Panc1 (cell line): ENCODE measurements at regions not wholly inside any gene's neighbourhood (a gene's known extent, or its start where the extent isn't known, plus 50 kb on each side); places are given as distances from the start of the nearest gene placed in this dataset.

Source experiments
- ATAC-seq: fragments of 200-7000 bp; cut with Tn5 transposase; 2 replicates; pipeline ENCODE4 v1.9.1; 2020; ENCODE audit warnings: mild to moderate bottlenecking, moderate library complexity
- BruUV-seq: library from RNA; stranded (reverse); fragments of 400-500 nt; replicated peaks from 2 replicates; lab custom pipeline; 2021; lab: Mats Ljungman, UMichigan
- CTCF ChIA-PET: fragments of 300-600 bp; sonication (Branson Sonifier 250); formaldehyde crosslinking; loops from one replicate; lab custom pipeline; 2022; ENCODE audit warnings: antibody characterized with exemption; lab: Charles Lee
- POLR2A ChIA-PET: fragments of 300-600 bp; sonication (Branson Sonifier 250); formaldehyde crosslinking; loops from one replicate; lab custom pipeline; 2022; ENCODE audit warnings: antibody characterized with exemption; lab: Charles Lee
- DNase-seq: peaks from one replicate; pipeline ENCODE4 v3.0.0-alpha.2; 2010; ENCODE audit warnings: low read depth, low spot score
- H3K27ac ChIP-seq: 2 replicates; pipeline ENCODE4 v1.5.1; 2011; ENCODE audit warnings: mild to moderate bottlenecking, low read length, inconsistent platforms
- H3K27me3 ChIP-seq: fragments of 200-500 bp; sonication (Bioruptor generic); 2 replicates; pipeline ENCODE4 v1.6.0; 2014; ENCODE audit warnings: low read length, inconsistent platforms; ENCODE audit not compliant: control insufficient read depth, insufficient read depth
- H3K36me3 ChIP-seq: fragments of 200-500 bp; sonication (Bioruptor generic); 2 replicates; pipeline ENCODE4 v1.5.1; 2014; ENCODE audit warnings: inconsistent platforms, mild to moderate bottlenecking, low read length, moderate library complexity; ENCODE audit not compliant: control insufficient read depth, insufficient read depth
- H3K4me1 ChIP-seq: 2 replicates; pipeline ENCODE4 v1.5.1; 2011; ENCODE audit warnings: inconsistent platforms, mild to moderate bottlenecking, low read length, moderate library complexity; ENCODE audit not compliant: control insufficient read depth, insufficient read depth
- H3K4me3 ChIP-seq, 2 experiments: 2 replicates each; pipeline ENCODE4 v1.5.1; 2011 to 2012; ENCODE audit warnings: low read depth in 2 of 2, low read length in 2 of 2, mild to moderate bottlenecking in 2 of 2, inconsistent platforms in 1 of 2, moderate library complexity in 1 of 2
- H3K9me3 ChIP-seq: fragments of 200-500 bp; sonication (Bioruptor generic); 2 replicates; pipeline ENCODE4 v1.5.1; 2014; ENCODE audit warnings: low read depth, mild to moderate bottlenecking, inconsistent platforms, low read length, moderate library complexity; ENCODE audit not compliant: control insufficient read depth, insufficient read depth
- POLR2AphosphoS5 ChIP-seq: IDR thresholded peaks from 2 replicates; pipeline ENCODE4 v1.6.1; 2012; ENCODE audit warnings: mild to moderate bottlenecking, low read depth, low read length, moderate library complexity
- SIN3A ChIP-seq: IDR thresholded peaks from 2 replicates; pipeline ENCODE4 v1.6.1; 2012; ENCODE audit warnings: low read depth, mild to moderate bottlenecking, low read length, moderate library complexity, borderline replicate concordance; ENCODE audit not compliant: insufficient read depth
- TCF7L2 ChIP-seq: IDR thresholded peaks from 2 replicates; pipeline ENCODE4 v1.6.1; 2011; ENCODE audit warnings: mild to moderate bottlenecking, low read depth, low read length, inconsistent platforms
- in situ Hi-C: cut with HindIII; loops from 2 replicates; pipeline ENCODE4 v1.10.0; 2016; ENCODE audit warnings: low sequenced_read_pairs, low pct_unique_long_range_greater_than_20kb
- intact Hi-C: fragments of 100-400 bp; cut with micrococcal nuclease; formaldehyde crosslinking; loops from one replicate; pipeline ENCODE4 v1.10.0; 2022; ENCODE audit not compliant: unreplicated experiment
- TF ChIP-seq, protein P1 (sequence below): fragments of 450-650 bp; IDR thresholded peaks from 2 replicates; pipeline ENCODE4 v1.5.1; 2017; ENCODE audit warnings: mild to moderate bottlenecking
- TF ChIP-seq, protein P2 (sequence below), 2 experiments: IDR thresholded peaks; 2 replicates each; pipeline ENCODE4 v1.6.1; 2011 to 2012; ENCODE audit warnings: low read depth in 2 of 2, control low read depth in 1 of 2, low read length in 1 of 2, mild to moderate bottlenecking in 1 of 2, moderate library complexity in 1 of 2; ENCODE audit not compliant: insufficient read depth in 1 of 2

DNA sequence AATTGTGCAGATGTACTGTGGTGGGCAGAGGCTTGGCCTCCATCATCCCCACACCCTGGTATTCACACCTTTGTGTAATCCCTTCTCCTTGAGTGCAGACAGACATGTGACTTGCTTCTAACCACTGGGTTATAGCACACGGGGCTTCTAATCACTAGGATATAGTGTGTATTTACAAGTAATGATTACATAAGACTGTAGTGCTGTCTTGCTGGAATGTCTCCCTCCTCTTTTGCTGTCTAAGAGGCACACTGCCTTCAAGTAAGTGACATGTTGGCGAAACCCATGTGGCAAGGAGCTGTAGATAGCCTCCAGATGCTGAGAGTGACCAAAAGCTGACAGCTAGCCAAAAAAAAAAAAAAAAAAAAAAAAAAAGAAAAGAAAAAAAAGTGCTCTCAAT, 542.7 kb upstream of the MDFIC2 start:
- DNase-seq (no peak), ATAC-seq (no peak)
- in situ Hi-C loops (no loop called here), intact Hi-C loops (no loop called here)
- no peaks in the 10 kb centered on the region for H3K9me3 ChIP-seq
- CTCF ChIA-PET = no interaction called here
- H3K4me3 ChIP-seq = no peak overlapping the region
- POLR2A ChIA-PET = no interaction called here
- H3K27ac ChIP-seq = no peak overlapping the region
- TF ChIP-seq, protein P1, sequence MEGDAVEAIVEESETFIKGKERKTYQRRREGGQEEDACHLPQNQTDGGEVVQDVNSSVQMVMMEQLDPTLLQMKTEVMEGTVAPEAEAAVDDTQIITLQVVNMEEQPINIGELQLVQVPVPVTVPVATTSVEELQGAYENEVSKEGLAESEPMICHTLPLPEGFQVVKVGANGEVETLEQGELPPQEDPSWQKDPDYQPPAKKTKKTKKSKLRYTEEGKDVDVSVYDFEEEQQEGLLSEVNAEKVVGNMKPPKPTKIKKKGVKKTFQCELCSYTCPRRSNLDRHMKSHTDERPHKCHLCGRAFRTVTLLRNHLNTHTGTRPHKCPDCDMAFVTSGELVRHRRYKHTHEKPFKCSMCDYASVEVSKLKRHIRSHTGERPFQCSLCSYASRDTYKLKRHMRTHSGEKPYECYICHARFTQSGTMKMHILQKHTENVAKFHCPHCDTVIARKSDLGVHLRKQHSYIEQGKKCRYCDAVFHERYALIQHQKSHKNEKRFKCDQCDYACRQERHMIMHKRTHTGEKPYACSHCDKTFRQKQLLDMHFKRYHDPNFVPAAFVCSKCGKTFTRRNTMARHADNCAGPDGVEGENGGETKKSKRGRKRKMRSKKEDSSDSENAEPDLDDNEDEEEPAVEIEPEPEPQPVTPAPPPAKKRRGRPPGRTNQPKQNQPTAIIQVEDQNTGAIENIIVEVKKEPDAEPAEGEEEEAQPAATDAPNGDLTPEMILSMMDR = no peak
- TF ChIP-seq POLR2AphosphoS5 = no peak
- TF ChIP-seq SIN3A = no peak
- TF ChIP-seq, protein P2, sequence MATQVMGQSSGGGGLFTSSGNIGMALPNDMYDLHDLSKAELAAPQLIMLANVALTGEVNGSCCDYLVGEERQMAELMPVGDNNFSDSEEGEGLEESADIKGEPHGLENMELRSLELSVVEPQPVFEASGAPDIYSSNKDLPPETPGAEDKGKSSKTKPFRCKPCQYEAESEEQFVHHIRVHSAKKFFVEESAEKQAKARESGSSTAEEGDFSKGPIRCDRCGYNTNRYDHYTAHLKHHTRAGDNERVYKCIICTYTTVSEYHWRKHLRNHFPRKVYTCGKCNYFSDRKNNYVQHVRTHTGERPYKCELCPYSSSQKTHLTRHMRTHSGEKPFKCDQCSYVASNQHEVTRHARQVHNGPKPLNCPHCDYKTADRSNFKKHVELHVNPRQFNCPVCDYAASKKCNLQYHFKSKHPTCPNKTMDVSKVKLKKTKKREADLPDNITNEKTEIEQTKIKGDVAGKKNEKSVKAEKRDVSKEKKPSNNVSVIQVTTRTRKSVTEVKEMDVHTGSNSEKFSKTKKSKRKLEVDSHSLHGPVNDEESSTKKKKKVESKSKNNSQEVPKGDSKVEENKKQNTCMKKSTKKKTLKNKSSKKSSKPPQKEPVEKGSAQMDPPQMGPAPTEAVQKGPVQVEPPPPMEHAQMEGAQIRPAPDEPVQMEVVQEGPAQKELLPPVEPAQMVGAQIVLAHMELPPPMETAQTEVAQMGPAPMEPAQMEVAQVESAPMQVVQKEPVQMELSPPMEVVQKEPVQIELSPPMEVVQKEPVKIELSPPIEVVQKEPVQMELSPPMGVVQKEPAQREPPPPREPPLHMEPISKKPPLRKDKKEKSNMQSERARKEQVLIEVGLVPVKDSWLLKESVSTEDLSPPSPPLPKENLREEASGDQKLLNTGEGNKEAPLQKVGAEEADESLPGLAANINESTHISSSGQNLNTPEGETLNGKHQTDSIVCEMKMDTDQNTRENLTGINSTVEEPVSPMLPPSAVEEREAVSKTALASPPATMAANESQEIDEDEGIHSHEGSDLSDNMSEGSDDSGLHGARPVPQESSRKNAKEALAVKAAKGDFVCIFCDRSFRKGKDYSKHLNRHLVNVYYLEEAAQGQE (IDR thresholded peaks at IDR 0.05; ENCODE audit: insufficient read depth in 1 of 2, low read depth in 2 of 2, low read length in 1 of 2) = no peak
- TF ChIP-seq TCF7L2 = no peak
- H3K27me3 ChIP-seq = no peaks in the 10 kb centered on the region
- H3K4me1 ChIP-seq = no peaks in the 10 kb centered on the region
- BruUV-seq = no TSS peak
- H3K36me3 ChIP-seq = no peaks in the 10 kb centered on the region

- Histone ChIP-seq H3K4me3 (no peak overlapping the region), H3K36me3 (no peaks in the 10 kb centered on the region), H3K9me3 (no peaks in the 10 kb centered on the region), H3K27ac (no peak overlapping the region), H3K4me1 (no peaks in the 10 kb centered on the region), H3K27me3 (no peaks in the 10 kb centered on the region)
- CTCF ChIA-PET = no interaction called here
- intact Hi-C loops (no loop called here), in situ Hi-C loops (no loop called here)
- ATAC-seq (no peak), DNase-seq (no peak)
- no TSS peak for BruUV-seq
- TF ChIP-seq, protein P2 (IDR thresholded peaks at IDR 0.05; ENCODE audit: insufficient read depth in 1 of 2, low read depth in 2 of 2, low read length in 1 of 2) = no peak
- TF ChIP-seq TCF7L2 = no peak
- TF ChIP-seq POLR2AphosphoS5 = no peak
- TF ChIP-seq, protein P1 = no peak
- no peak for TF ChIP-seq SIN3A
- POLR2A ChIA-PET = no interaction called here
Measured at GRCh38 chr3:70854108-70854507, 541.7 kb upstream of the MDFIC2 start.
